SK-N-SH treated with all-trans-retinoic acid at 6 μM for 48 hours (cell line): ENCODE measurements at regions not wholly inside any gene's neighbourhood (a gene's known extent, or its start where the extent isn't known, plus 50 kb on each side); places are given as distances from the start of the nearest gene placed in this dataset.

ENCODE experiments used
- BACH2 ChIP-seq: fragments of 250-450 bp; sonication (Bioruptor Pico); IDR thresholded peaks from 2 replicates; pipeline ENCODE4 v1.9.0; 2021; ENCODE audit warnings: mild to moderate bottlenecking, borderline replicate concordance
- TF ChIP-seq, protein P1 (sequence below): fragments of 250-450 bp; sonication (Bioruptor Pico); IDR thresholded peaks from 2 replicates; pipeline ENCODE4 v1.8.0; 2021; ENCODE audit warnings: low read depth, mild to moderate bottlenecking, moderate library complexity, borderline replicate concordance
- TF ChIP-seq, protein P2 (sequence below): fragments of 250-450 bp; sonication (Bioruptor Pico); IDR thresholded peaks from 2 replicates; pipeline ENCODE4 v1.5.1; 2021; ENCODE audit warnings: mild to moderate bottlenecking, moderate library complexity

DNA sequence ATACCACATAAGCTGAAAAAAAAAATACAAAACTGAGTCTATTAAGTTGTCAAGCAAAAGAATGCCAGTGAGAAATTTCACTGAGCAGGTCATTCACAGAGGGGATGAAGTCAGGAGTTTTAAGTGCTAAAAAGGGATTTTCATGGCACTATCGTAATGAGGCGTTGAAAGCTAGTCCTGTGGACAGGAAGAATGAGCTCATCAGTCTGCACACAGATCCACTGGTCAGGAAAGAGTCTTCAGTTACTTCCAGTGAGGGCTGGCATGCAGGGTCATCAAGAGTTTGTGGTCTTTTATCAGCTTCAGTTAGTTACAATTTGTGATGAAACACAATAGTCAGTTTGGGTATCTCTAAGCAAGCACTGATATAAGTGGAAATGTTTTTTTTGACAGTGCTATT, 88.1 kb upstream of the WSCD2 start:
- TF ChIP-seq, protein P1, sequence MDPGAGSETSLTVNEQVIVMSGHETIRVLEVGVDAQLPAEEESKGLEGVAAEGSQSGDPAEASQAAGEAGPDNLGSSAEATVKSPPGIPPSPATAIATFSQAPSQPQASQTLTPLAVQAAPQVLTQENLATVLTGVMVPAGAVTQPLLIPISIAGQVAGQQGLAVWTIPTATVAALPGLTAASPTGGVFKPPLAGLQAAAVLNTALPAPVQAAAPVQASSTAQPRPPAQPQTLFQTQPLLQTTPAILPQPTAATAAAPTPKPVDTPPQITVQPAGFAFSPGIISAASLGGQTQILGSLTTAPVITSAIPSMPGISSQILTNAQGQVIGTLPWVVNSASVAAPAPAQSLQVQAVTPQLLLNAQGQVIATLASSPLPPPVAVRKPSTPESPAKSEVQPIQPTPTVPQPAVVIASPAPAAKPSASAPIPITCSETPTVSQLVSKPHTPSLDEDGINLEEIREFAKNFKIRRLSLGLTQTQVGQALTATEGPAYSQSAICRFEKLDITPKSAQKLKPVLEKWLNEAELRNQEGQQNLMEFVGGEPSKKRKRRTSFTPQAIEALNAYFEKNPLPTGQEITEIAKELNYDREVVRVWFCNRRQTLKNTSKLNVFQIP (CRISPR knock-in tag) = no peak
- TF ChIP-seq, protein P2, sequence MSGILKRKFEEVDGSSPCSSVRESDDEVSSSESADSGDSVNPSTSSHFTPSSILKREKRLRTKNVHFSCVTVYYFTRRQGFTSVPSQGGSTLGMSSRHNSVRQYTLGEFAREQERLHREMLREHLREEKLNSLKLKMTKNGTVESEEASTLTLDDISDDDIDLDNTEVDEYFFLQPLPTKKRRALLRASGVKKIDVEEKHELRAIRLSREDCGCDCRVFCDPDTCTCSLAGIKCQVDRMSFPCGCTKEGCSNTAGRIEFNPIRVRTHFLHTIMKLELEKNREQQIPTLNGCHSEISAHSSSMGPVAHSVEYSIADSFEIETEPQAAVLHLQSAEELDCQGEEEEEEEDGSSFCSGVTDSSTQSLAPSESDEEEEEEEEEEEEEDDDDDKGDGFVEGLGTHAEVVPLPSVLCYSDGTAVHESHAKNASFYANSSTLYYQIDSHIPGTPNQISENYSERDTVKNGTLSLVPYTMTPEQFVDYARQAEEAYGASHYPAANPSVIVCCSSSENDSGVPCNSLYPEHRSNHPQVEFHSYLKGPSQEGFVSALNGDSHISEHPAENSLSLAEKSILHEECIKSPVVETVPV (CRISPR knock-in tag) = no peak
- TF ChIP-seq BACH2 (CRISPR knock-in tag) = no peak
